Sigmoid colon (tissue), 4 donors: ENCODE measurements at regions not wholly inside any gene's neighbourhood (a gene's known extent, or its start where the extent isn't known, plus 50 kb on each side); places are given as distances from the start of the nearest gene placed in this dataset.

ENCODE experiments used
- CTCF ChIP-seq, 4 experiments: fragments of 450-650 bp in 3 of 4; fragments of 200-600 bp in 1 of 4; IDR thresholded peaks; one replicate each; pipeline ENCODE4 v1.5.1; 2016 to 2019; ENCODE audit warnings: antibody characterized with exemption in 4 of 4, mild to moderate bottlenecking in 3 of 4, moderate library complexity in 2 of 4
- EP300 ChIP-seq, 4 donors: sonication (generic); formaldehyde crosslinking; IDR thresholded peaks; one replicate each; pipeline ENCODE4 v1.6.1; 2017; ENCODE audit warnings: antibody characterized with exemption in 4 of 4
- POLR2A ChIP-seq, 2 donors: fragments of 450-650 bp; IDR thresholded peaks; one replicate each; pipeline ENCODE4 v1.6.1; 2016; ENCODE audit warnings: antibody characterized with exemption in 2 of 2, mild to moderate bottlenecking in 2 of 2, moderate library complexity in 2 of 2
- POLR2AphosphoS5 ChIP-seq, 4 donors: sonication (generic); formaldehyde crosslinking; IDR thresholded peaks; one replicate each; pipeline ENCODE4 v1.6.1; 2017; ENCODE audit warnings: antibody characterized with exemption in 4 of 4

GRCh38 chr5:124105326-124105725, 593.3 kb downstream of the CSNK1G3 start:
- TF ChIP-seq CTCF (IDR thresholded peaks at IDR 0.05) (no peak), POLR2AphosphoS5 (IDR thresholded peaks at IDR 0.05) (no peak), POLR2A (IDR thresholded peaks at IDR 0.05) (no peak), EP300 (IDR thresholded peaks at IDR 0.05) (no peak)
